WERI-Rb-1 (cell line): ENCODE measurements at regions not wholly inside any gene's neighbourhood (a gene's known extent, or its start where the extent isn't known, plus 50 kb on each side); places are given as distances from the start of the nearest gene placed in this dataset.
"Not testable (repeated sequence)": the region's sequence is repeated elsewhere in the genome, so short reads cannot be mapped to it uniquely, and the experiment has no call there.

Experiments used
- DNase-seq: peaks from one replicate; pipeline ENCODE4 v3.0.0-alpha.2; 2020
- H3K27ac ChIP-seq: fragments of 250-450 bp; sonication (Bioruptor Pico); 2 replicates; pipeline ENCODE4 v1.5.1; 2020; ENCODE audit warnings: mild to moderate bottlenecking, moderate library complexity
- H3K27me3 ChIP-seq: fragments of 250-450 bp; sonication (Bioruptor Pico); 2 replicates; pipeline ENCODE4 v1.5.1; 2021; ENCODE audit warnings: mild to moderate bottlenecking, low read depth, moderate library complexity; ENCODE audit not compliant: insufficient read depth, severe bottlenecking
- H3K36me3 ChIP-seq: fragments of 250-450 bp; sonication (Bioruptor Pico); 2 replicates; pipeline ENCODE4 v1.5.1; 2020; ENCODE audit warnings: mild to moderate bottlenecking, moderate library complexity
- H3K4me3 ChIP-seq: 2 replicates; pipeline ENCODE4 v1.5.1; 2011; ENCODE audit warnings: low read depth, mild to moderate bottlenecking, control low read depth, low read length
- H3K9me3 ChIP-seq: fragments of 250-450 bp; sonication (Bioruptor Pico); 2 replicates; pipeline ENCODE4 v1.5.1; 2021; ENCODE audit warnings: mild to moderate bottlenecking, moderate library complexity; ENCODE audit not compliant: severe bottlenecking
- TF ChIP-seq, protein P1 (sequence below): IDR thresholded peaks from 2 replicates; pipeline ENCODE4 v1.5.1; 2011; ENCODE audit warnings: low read depth, mild to moderate bottlenecking, control low read depth, inconsistent platforms, low read length

DNA sequence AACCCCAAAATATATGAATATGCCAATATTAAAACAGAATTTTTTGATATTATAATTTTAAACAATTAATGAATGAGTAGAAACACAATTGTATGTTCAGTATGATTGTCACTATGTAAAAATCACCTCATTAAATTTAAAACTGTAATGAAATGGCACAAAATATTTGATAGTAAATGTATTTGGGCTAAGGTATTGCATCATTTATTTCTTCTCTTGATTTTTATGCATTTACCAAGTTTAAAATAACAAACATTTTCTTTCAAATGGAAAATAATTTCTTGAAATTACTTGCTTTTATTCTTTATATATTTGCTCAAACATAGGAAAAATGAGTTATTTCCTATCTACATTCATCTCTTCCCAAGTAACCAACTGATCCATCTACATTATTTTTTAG is 782.6 kb downstream of the KCNJ3 start:
- Histone ChIP-seq H3K27me3 (no peaks in the 10 kb centered on the region), H3K27ac (no peak overlapping the region), H3K4me3 (no peak overlapping the region), H3K9me3 (no peaks in the 10 kb centered on the region), H3K36me3 (no peaks in the 10 kb centered on the region)
- DNase-seq = no peak
- TF ChIP-seq, protein P1, sequence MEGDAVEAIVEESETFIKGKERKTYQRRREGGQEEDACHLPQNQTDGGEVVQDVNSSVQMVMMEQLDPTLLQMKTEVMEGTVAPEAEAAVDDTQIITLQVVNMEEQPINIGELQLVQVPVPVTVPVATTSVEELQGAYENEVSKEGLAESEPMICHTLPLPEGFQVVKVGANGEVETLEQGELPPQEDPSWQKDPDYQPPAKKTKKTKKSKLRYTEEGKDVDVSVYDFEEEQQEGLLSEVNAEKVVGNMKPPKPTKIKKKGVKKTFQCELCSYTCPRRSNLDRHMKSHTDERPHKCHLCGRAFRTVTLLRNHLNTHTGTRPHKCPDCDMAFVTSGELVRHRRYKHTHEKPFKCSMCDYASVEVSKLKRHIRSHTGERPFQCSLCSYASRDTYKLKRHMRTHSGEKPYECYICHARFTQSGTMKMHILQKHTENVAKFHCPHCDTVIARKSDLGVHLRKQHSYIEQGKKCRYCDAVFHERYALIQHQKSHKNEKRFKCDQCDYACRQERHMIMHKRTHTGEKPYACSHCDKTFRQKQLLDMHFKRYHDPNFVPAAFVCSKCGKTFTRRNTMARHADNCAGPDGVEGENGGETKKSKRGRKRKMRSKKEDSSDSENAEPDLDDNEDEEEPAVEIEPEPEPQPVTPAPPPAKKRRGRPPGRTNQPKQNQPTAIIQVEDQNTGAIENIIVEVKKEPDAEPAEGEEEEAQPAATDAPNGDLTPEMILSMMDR = no peak

GRCh38 chr2:155472018-155472417 is 773.5 kb downstream of the KCNJ3 start:
- not testable (repeated sequence) for H3K27ac ChIP-seq, DNase-seq

DNA sequence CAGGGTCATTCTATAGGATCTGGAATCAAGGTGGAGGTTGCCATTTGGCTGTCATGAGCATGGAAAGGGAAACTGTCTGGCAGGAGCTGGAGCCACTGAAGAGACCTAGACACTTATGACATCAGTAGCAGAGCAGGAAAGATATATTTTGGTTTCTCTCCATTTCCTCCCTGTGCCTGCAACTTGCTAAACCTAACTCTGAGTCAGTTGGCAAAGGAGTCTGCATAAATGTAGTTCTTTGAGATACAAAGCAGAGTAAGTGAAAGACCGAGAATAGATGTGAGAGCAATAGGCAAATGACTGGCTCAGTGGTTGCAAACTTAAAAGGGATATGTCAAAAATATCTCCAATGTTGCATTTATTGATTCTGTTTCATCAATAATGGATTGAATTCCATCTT is 757.7 kb downstream of the KCNJ3 start:
- TF ChIP-seq, protein P1 = no peak
- H3K36me3 ChIP-seq = no peaks in the 10 kb centered on the region
- no peak overlapping the region for H3K4me3 ChIP-seq
- DNase-seq = no peak
- H3K27me3 ChIP-seq = no peaks in the 10 kb centered on the region
- H3K9me3 ChIP-seq = no peaks in the 10 kb centered on the region
- no peak overlapping the region for H3K27ac ChIP-seq

More at GRCh38 chr2:155472018-155472417, 773.5 kb downstream of the KCNJ3 start:
- H3K27me3 ChIP-seq, H3K9me3 ChIP-seq, H3K36me3 ChIP-seq, H3K4me3 ChIP-seq: not testable (repeated sequence)

DNA sequence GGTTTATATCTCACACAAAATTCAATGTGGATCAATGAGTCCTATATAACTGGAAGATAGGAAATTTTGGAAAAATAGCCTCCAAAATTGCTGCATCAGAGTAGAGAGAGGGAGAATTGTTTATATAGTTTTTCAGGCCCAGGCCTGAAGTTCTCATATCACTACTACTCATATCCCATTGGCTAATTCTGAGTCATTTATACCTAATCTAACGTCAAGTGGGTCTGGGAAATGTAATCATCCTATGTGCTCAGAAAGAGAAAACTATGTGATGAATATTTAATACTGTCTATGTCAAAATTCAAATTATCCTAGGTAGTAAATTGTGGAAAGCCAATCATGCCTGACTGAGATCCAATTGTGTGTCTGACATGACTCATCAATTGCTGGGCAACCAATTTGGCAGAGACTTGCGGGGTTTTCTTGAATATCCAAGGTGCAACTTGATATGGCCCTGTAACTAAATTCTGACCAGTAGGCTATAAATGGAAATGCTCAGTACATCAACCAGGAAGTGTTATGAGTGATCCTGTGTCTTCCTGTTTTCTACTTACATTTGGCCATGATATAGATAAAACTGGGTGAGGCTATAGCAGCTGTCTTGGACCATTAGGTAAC is 744.4 kb downstream of the KCNJ3 start:
- no peak overlapping the region for H3K27ac ChIP-seq
- no peaks in the 10 kb centered on the region for H3K36me3 ChIP-seq
- no peak for DNase-seq
- H3K9me3 ChIP-seq = no peaks in the 10 kb centered on the region
- TF ChIP-seq, protein P1 = no peak
- H3K27me3 ChIP-seq = no peaks in the 10 kb centered on the region
- H3K4me3 ChIP-seq = no peak overlapping the region

GRCh38 chr2:155442088-155442487 is 743.6 kb downstream of the KCNJ3 start:
- H3K27ac ChIP-seq = no peak overlapping the region
- H3K27me3 ChIP-seq = no peaks in the 10 kb centered on the region
- no peaks in the 10 kb centered on the region for H3K36me3 ChIP-seq
- TF ChIP-seq, protein P1 = no peak
- DNase-seq = no peak
- no peaks in the 10 kb centered on the region for H3K9me3 ChIP-seq
- H3K4me3 ChIP-seq = no peak overlapping the region

GRCh38 chr2:155431004-155431507 is 732.6 kb downstream of the KCNJ3 start:
- TF ChIP-seq, protein P1 = no peak
- DNase-seq = no peak
- Histone ChIP-seq H3K9me3 (no peaks in the 10 kb centered on the region), H3K4me3 (no peak overlapping the region), H3K27me3 (no peaks in the 10 kb centered on the region), H3K27ac (no peak overlapping the region), H3K36me3 (no peaks in the 10 kb centered on the region)
